GM10266 (cell line): ENCODE measurements at regions not wholly inside any gene's neighbourhood (a gene's known extent, or its start where the extent isn't known, plus 50 kb on each side); places are given as distances from the start of the nearest gene placed in this dataset.
"Not testable (repeated sequence)": the region's sequence is repeated elsewhere in the genome, so short reads cannot be mapped to it uniquely, and the experiment has no call there.

Experiments
- DNase-seq: peaks from one replicate; pipeline ENCODE4 v3.0.0; 2012; ENCODE audit errors: extremely low spot score
- CTCF ChIP-seq: IDR thresholded peaks from 2 replicates; pipeline ENCODE4 v1.5.1; 2012; ENCODE audit warnings: mild to moderate bottlenecking, low read depth; ENCODE audit not compliant: control insufficient read depth, insufficient read depth; ENCODE audit errors: missing control alignments

GRCh38 chr1:58966917-58967740 is 183.3 kb upstream of the JUN start:
- TF ChIP-seq CTCF: no peak
- DNase-seq: no peak

- no peak for TF ChIP-seq CTCF
- DNase-seq: peak; percentile 59
These were observed 184.6 kb upstream of the JUN start for GRCh38 chr1:58968360-58968952.

DNA sequence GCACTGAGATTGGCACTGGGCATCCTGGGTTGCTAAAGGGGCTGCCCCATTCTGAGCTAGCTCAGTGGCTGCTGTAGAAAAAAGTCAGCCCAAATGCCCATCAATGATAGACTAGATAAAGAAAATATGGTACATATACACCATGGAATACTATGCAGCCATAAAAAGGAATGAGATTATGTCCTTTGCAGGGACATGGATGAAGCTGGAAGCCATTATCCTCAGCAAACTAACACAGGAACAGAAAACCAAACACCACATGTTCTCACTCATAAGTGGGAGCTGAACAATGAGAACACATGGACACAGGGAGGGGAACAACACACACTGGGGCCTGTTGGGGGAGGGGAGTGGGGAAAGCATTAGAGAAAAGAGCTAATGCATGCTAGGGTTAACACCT is 185.3 kb upstream of the JUN start:
- DNase-seq: not testable (repeated sequence)

GRCh38 chr1:58971629-58972140 is 187.8 kb upstream of the JUN start:
- no peak for TF ChIP-seq CTCF
- DNase-seq: no peak

DNA sequence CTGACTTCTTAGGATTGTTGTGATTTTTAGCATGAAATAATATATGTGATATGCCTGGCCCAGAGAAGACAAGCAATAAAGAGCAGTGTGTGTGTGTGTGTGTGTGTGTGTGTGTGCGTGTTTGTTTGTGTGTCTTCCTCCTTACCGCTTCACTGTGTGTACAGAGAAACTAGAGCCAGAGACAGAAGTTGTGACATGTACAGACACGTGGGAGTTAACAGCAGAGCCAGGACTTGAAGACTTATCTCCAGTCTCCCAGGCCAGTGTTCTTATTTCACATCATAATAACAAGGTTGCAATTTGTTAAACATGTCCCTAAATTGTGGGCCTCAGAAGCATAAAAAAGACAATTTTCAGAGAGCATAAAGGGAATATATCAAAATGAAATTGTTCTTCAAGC is 192.0 kb upstream of the JUN start:
- no peak for DNase-seq
- TF ChIP-seq CTCF: no peak

- TF ChIP-seq CTCF: no peak
These were observed 192.4 kb upstream of the JUN start for GRCh38 chr1:58976294-58976693.

GRCh38 chr1:58977598-58977997 is 193.8 kb upstream of the JUN start:
- no peak for DNase-seq
- TF ChIP-seq CTCF: no peak

More at GRCh38 chr1:58976294-58976693, 192.4 kb upstream of the JUN start:
- no peak for DNase-seq

DNA sequence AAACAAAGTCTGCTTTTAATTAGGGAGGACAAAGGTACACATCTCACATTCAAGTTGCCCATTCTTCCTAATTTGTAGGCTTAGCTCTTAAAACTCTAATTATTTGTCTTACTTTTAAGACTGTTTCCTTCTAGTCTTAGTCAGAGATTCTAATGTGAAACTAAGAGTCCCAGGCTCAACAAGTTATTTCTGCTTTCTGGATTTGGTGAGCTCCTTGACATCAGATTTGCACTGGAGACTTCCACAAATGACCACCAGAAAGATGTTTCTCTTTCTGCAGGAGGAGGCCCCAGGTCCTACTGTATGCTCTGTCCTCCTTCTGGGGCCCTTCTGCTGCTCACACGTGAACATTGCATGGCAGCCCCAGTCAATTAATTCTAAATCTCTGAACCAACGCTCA is 194.2 kb upstream of the JUN start:
- no peak for DNase-seq
- TF ChIP-seq CTCF: no peak
